Osteoblast (primary cell): ENCODE measurements at regions not wholly inside any gene's neighbourhood (a gene's known extent, or its start where the extent isn't known, plus 50 kb on each side); places are given as distances from the start of the nearest gene placed in this dataset.

Experiments
- DNase-seq: peaks from one replicate; pipeline ENCODE4 v3.0.0; 2011; ENCODE audit warnings: low spot score, mixed read lengths; ENCODE audit not compliant: insufficient read length; ENCODE audit errors: missing footprints
- H2AFZ ChIP-seq: 2 replicates; pipeline ENCODE4 v1.6.0; 2011; ENCODE audit warnings: mild to moderate bottlenecking, low read length
- H3K27ac ChIP-seq: 2 replicates; pipeline ENCODE4 v1.5.1; 2011; ENCODE audit warnings: mild to moderate bottlenecking, low read depth, low read length, moderate library complexity
- H3K27me3 ChIP-seq: 2 replicates; pipeline ENCODE4 v1.6.0; 2012; ENCODE audit warnings: mild to moderate bottlenecking, control low read depth, inconsistent platforms, low read length, moderate library complexity; ENCODE audit not compliant: insufficient read depth
- H3K36me3 ChIP-seq: 2 replicates; pipeline ENCODE4 v1.5.1; 2011; ENCODE audit warnings: mild to moderate bottlenecking, low read length, control low read depth, moderate library complexity; ENCODE audit not compliant: insufficient read depth
- H3K4me1 ChIP-seq: 2 replicates; pipeline ENCODE4 v1.5.1; 2011; ENCODE audit warnings: mild to moderate bottlenecking, low read length, control low read depth, moderate library complexity; ENCODE audit not compliant: insufficient read depth
- H3K4me2 ChIP-seq: 2 replicates; pipeline ENCODE4 v1.6.0; 2011; ENCODE audit warnings: mild to moderate bottlenecking, low read length; ENCODE audit not compliant: insufficient read depth
- H3K4me3 ChIP-seq: fragments of 200-600 bp; sonication (generic); 3 replicates; pipeline ENCODE4 v1.5.1; 2012; ENCODE audit warnings: mild to moderate bottlenecking, low read length, inconsistent platforms; ENCODE audit not compliant: insufficient read depth
- H3K79me2 ChIP-seq: 2 replicates; pipeline ENCODE4 v1.6.0; 2012; ENCODE audit warnings: mild to moderate bottlenecking, low read length, control low read depth, inconsistent platforms; ENCODE audit not compliant: insufficient read depth
- H3K9me3 ChIP-seq: 2 replicates; pipeline ENCODE4 v1.5.1; 2011; ENCODE audit warnings: low read depth, low read length, control low read depth
- H4K20me1 ChIP-seq: 2 replicates; pipeline ENCODE4 v1.6.0; 2012; ENCODE audit warnings: mild to moderate bottlenecking, low read length, control low read depth; ENCODE audit not compliant: insufficient read depth
- CTCF ChIP-seq: IDR thresholded peaks from 2 replicates; pipeline ENCODE4 v1.5.1; 2011; ENCODE audit warnings: mild to moderate bottlenecking, low read depth, low read length, moderate library complexity; ENCODE audit errors: extremely low read depth

GRCh38 chr4:188363196-188363595 is 224.0 kb downstream of the TRIML1 start:
- Histone ChIP-seq H3K4me3 (no peak overlapping the region), H3K27ac (no peak overlapping the region), H3K27me3 (no peaks in the 10 kb centered on the region), H3K9me3 (no peaks in the 10 kb centered on the region), H2AFZ (no peak overlapping the region), H3K4me1 (no peaks in the 10 kb centered on the region), H4K20me1 (no peaks in the 10 kb centered on the region), H3K4me2 (no peak overlapping the region), H3K79me2 (no peaks in the 10 kb centered on the region), H3K36me3 (no peaks in the 10 kb centered on the region)
- TF ChIP-seq CTCF, result no peak
- no peak for DNase-seq

GRCh38 chr4:188370777-188371176 is 231.5 kb downstream of the TRIML1 start:
- Histone ChIP-seq H3K79me2 (no peaks in the 10 kb centered on the region), H3K27ac (no peak overlapping the region), H3K4me2 (no peak overlapping the region), H3K4me3 (no peak overlapping the region), H3K36me3 (no peaks in the 10 kb centered on the region), H3K9me3 (no peaks in the 10 kb centered on the region), H3K4me1 (peaks cover 8% of the 10 kb centered on the region), H3K27me3 (no peaks in the 10 kb centered on the region), H4K20me1 (no peaks in the 10 kb centered on the region), H2AFZ (no peak overlapping the region)
- DNase-seq, result no peak
- no peak for TF ChIP-seq CTCF

GRCh38 chr4:188372058-188372457 is 232.8 kb downstream of the TRIML1 start:
- DNase-seq, result peak; percentile 34

GRCh38 chr4:188372829-188373228 is 233.6 kb downstream of the TRIML1 start:
- H3K4me1 ChIP-seq, result peaks cover 8% of the 10 kb centered on the region
- DNase-seq, result no peak

More at GRCh38 chr4:188372058-188372457, 232.8 kb downstream of the TRIML1 start:
- no peaks in the 10 kb centered on the region for H3K79me2 ChIP-seq
- H3K27ac ChIP-seq, result no peak overlapping the region
- H3K4me1 ChIP-seq, result peaks cover 8% of the 10 kb centered on the region
- no peak for TF ChIP-seq CTCF
- no peaks in the 10 kb centered on the region for H3K36me3 ChIP-seq
- H4K20me1 ChIP-seq, result no peaks in the 10 kb centered on the region
- no peak overlapping the region for H3K4me2 ChIP-seq
- H3K9me3 ChIP-seq, result peaks cover 2% of the 10 kb centered on the region
- H3K4me3 ChIP-seq, result no peak overlapping the region
- no peak overlapping the region for H2AFZ ChIP-seq
- H3K27me3 ChIP-seq, result no peaks in the 10 kb centered on the region

More at GRCh38 chr4:188372829-188373228, 233.6 kb downstream of the TRIML1 start:
- Histone ChIP-seq H3K27ac (no peak overlapping the region), H3K36me3 (no peaks in the 10 kb centered on the region), H3K4me2 (no peak overlapping the region), H2AFZ (peak overlapping the region; percentile 4), H3K9me3 (peaks cover 2% of the 10 kb centered on the region), H3K27me3 (no peaks in the 10 kb centered on the region), H3K79me2 (no peaks in the 10 kb centered on the region), H4K20me1 (no peaks in the 10 kb centered on the region), H3K4me3 (no peak overlapping the region)
- TF ChIP-seq CTCF, result peak; percentile 51
